Vagina (tissue), 2 donors: ENCODE measurements at regions not wholly inside any gene's neighbourhood (a gene's known extent, or its start where the extent isn't known, plus 50 kb on each side); places are given as distances from the start of the nearest gene placed in this dataset.

ENCODE experiments used
- DNase-seq, 2 donors: peaks; one replicate each; pipeline ENCODE4 v3.0.0-alpha.2; 2017; ENCODE audit errors: extremely low spot score in 2 of 2
- H3K27ac ChIP-seq: fragments of 200-600 bp; sonication (generic); one replicate; pipeline ENCODE4 v1.5.1; 2019
- H3K27me3 ChIP-seq: fragments of 200-600 bp; sonication (generic); one replicate; pipeline ENCODE4 v1.5.1; 2019
- H3K36me3 ChIP-seq, 2 donors: fragments of 200-600 bp; sonication (generic); one replicate each; pipeline ENCODE4 v1.5.1; 2017 to 2019
- H3K4me1 ChIP-seq: fragments of 200-600 bp; sonication (generic); one replicate; pipeline ENCODE4 v1.5.1; 2019
- H3K4me3 ChIP-seq, 2 donors: fragments of 200-600 bp; sonication (generic); 1 replicate in 1 of 2; 2 replicates in 1 of 2; pipeline ENCODE4 v1.5.1; 2016 to 2019
- H3K9me3 ChIP-seq: fragments of 200-600 bp; sonication (generic); one replicate; pipeline ENCODE4 v1.5.1; 2019
- POLR2A ChIP-seq, 2 donors: fragments of 450-650 bp; IDR thresholded peaks; one replicate each; pipeline ENCODE4 v1.6.1; 2017; ENCODE audit warnings: antibody characterized with exemption in 2 of 2, mild to moderate bottlenecking in 2 of 2, moderate library complexity in 2 of 2
- POLR2AphosphoS5 ChIP-seq, 2 donors: sonication (generic); formaldehyde crosslinking; IDR thresholded peaks; one replicate each; pipeline ENCODE4 v1.9.0; 2017; ENCODE audit warnings: antibody characterized with exemption in 2 of 2, mild to moderate bottlenecking in 2 of 2, low read depth in 1 of 2; ENCODE audit not compliant: insufficient read depth in 1 of 2
- intact Hi-C: fragments of 100-400 bp; cut with DNase I; formaldehyde crosslinking; loops from one replicate; pipeline ENCODE4 v1.15.1; 2023
- TF ChIP-seq, protein P1 (sequence below), 3 experiments: fragments of 450-650 bp in 2 of 3; fragments of 200-600 bp in 1 of 3; sonication (generic) in 1 of 3; IDR thresholded peaks; one replicate each; pipeline ENCODE4 v1.5.1; 2017 to 2019; ENCODE audit warnings: antibody characterized with exemption in 3 of 3, mild to moderate bottlenecking in 2 of 3, moderate library complexity in 2 of 3

DNA sequence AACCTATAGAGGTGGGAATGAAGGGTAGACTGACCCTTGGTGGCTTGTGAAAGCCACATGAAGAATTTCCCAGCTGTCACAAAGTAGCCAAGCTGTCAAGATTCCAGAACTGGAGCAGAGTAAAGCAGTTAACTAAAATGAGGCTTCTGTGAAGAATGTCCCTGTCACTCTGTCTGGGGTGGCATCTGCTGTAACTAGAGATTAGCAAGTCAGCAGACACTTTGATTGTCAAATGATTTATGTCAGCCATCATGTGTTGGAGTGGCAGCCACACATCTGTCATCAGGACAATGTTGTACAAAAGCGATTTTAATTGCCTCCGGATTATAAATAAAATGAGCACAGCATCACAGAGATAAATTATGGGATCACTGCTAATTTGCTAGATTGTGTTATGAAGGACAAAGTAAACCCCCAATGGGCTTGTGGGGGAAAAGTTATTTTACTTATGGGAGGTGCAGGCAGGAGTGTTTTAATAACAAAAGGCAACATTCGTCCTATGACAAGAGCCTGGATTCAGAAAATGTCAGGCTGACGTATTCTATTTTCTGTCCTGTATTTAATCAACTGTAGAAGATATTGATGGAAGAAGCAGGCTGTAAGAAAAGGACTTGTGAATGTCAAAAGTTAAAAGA lies 270.9 kb downstream of the FAM181B start:
- Histone ChIP-seq H3K27ac (no peak overlapping the region), H3K36me3 (no peaks in the 10 kb centered on the region), H3K27me3 (no peaks in the 10 kb centered on the region), H3K4me3 (no peak overlapping the region), H3K9me3 (no peaks in the 10 kb centered on the region), H3K4me1 (no peaks in the 10 kb centered on the region)
- no peak for DNase-seq
- TF ChIP-seq POLR2A (IDR thresholded peaks at IDR 0.05) (no peak), POLR2AphosphoS5 (IDR thresholded peaks at IDR 0.05; ENCODE audit: insufficient read depth in 1 of 2, low read depth in 1 of 2) (no peak)
- TF ChIP-seq, protein P1, sequence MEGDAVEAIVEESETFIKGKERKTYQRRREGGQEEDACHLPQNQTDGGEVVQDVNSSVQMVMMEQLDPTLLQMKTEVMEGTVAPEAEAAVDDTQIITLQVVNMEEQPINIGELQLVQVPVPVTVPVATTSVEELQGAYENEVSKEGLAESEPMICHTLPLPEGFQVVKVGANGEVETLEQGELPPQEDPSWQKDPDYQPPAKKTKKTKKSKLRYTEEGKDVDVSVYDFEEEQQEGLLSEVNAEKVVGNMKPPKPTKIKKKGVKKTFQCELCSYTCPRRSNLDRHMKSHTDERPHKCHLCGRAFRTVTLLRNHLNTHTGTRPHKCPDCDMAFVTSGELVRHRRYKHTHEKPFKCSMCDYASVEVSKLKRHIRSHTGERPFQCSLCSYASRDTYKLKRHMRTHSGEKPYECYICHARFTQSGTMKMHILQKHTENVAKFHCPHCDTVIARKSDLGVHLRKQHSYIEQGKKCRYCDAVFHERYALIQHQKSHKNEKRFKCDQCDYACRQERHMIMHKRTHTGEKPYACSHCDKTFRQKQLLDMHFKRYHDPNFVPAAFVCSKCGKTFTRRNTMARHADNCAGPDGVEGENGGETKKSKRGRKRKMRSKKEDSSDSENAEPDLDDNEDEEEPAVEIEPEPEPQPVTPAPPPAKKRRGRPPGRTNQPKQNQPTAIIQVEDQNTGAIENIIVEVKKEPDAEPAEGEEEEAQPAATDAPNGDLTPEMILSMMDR (IDR thresholded peaks at IDR 0.05): no peak
- intact Hi-C loops: no loop called here

DNA sequence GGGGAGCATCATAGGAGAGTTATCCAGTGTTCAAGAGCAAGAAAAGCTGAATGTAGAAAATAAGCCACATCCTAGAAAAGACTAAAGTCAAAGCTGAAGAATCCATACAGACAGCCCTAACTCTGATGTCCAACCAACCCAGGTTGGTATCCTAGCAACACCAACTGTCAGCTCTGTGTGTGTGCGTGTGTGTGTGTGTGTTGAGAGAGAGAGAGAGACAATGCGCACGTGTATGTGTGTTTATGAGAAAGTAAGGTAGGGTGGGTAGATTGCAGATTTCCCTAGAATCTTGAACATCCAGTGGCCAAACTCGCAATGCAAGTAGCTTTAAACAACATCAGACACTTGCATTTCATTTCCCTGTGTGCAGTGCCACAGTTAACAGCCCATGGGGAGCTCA lies 274.9 kb downstream of the FAM181B start:
- Histone ChIP-seq H3K27ac (no peak overlapping the region), H3K4me1 (no peaks in the 10 kb centered on the region), H3K4me3 (no peak overlapping the region), H3K36me3 (no peaks in the 10 kb centered on the region), H3K27me3 (no peaks in the 10 kb centered on the region), H3K9me3 (no peaks in the 10 kb centered on the region)
- intact Hi-C loops: no loop called here
- no peak for DNase-seq
- TF ChIP-seq, protein P1 (IDR thresholded peaks at IDR 0.05): no peak
- TF ChIP-seq POLR2A (IDR thresholded peaks at IDR 0.05) (no peak), POLR2AphosphoS5 (IDR thresholded peaks at IDR 0.05; ENCODE audit: insufficient read depth in 1 of 2, low read depth in 1 of 2) (no peak)

DNA sequence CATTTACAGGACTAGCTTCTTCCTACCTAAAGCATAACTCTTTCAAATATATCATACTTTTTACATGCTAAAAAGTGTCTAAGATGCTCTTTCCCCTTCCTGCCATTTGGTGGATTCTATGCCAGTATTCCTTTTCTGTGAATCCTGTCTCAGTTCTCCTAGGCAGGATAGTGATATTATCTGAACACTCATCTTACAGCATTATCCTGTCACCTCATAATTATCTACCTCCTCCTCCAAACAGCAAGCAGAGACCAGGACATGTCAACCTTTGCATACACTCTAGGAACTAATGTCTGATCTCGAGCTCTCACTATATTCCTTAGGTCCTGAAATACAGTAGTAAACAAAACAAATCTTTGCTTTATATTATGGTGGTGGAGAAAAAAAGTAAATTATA lies 275.5 kb downstream of the FAM181B start:
- no peak for DNase-seq
- no peak overlapping the region for H3K4me3 ChIP-seq
- H3K4me1 ChIP-seq: no peaks in the 10 kb centered on the region
- no peaks in the 10 kb centered on the region for H3K9me3 ChIP-seq
- H3K36me3 ChIP-seq: no peaks in the 10 kb centered on the region
- no peaks in the 10 kb centered on the region for H3K27me3 ChIP-seq
- TF ChIP-seq POLR2A (IDR thresholded peaks at IDR 0.05): no peak
- TF ChIP-seq POLR2AphosphoS5 (IDR thresholded peaks at IDR 0.05; ENCODE audit: insufficient read depth in 1 of 2, low read depth in 1 of 2): no peak
- H3K27ac ChIP-seq: no peak overlapping the region
- intact Hi-C loops: no loop called here

DNA sequence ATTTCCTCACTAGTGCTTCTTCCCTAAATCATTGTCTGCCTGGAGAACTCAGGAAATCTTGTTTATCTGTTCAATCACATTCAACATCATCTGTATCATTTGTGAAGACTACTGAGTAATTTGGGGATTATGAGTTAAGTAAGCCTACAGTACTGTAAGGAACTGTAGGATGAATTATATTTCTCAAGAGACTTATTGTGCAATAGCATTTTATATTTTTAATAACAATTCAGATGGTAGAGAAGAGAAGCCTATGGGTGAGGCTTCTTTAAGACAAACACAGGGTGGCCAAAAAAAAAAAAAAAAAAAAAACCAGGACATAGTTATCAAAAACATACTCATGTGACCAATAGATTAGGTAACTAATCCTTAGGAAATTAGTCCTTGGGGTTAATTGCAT lies 282.7 kb downstream of the FAM181B start:
- intact Hi-C loops: no loop called here
- Histone ChIP-seq H3K4me1 (no peaks in the 10 kb centered on the region), H3K9me3 (no peaks in the 10 kb centered on the region), H3K36me3 (no peaks in the 10 kb centered on the region), H3K4me3 (no peak overlapping the region), H3K27me3 (no peaks in the 10 kb centered on the region), H3K27ac (no peak overlapping the region)
- no peak for TF ChIP-seq POLR2AphosphoS5 (IDR thresholded peaks at IDR 0.05; ENCODE audit: insufficient read depth in 1 of 2, low read depth in 1 of 2)
- TF ChIP-seq, protein P1 (IDR thresholded peaks at IDR 0.05): no peak
- no peak for TF ChIP-seq POLR2A (IDR thresholded peaks at IDR 0.05)
- DNase-seq: no peak

DNA sequence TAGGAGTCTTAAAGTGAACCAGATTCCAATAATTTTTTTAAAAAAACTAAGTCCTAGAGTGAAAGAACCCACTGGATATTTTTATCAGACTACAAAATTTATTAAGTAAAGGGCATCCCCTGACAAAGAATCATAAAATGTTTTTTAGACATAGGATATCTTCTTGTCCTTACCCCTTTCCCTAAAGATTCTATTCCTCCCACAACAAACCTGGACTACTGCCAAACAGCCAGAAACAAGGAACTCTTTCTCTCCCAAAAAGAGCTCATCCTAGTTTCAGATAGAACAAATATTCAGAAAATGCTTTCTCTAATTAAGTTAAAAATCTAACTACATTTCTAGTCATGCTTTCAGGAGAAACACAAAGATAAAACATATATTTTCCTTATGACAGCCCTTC lies 327.1 kb downstream of the FAM181B start:
- Histone ChIP-seq H3K9me3 (no peaks in the 10 kb centered on the region), H3K36me3 (no peaks in the 10 kb centered on the region), H3K4me1 (no peaks in the 10 kb centered on the region), H3K4me3 (no peak overlapping the region), H3K27me3 (no peaks in the 10 kb centered on the region), H3K27ac (no peak overlapping the region)
- TF ChIP-seq, protein P1 (IDR thresholded peaks at IDR 0.05): no peak
- TF ChIP-seq POLR2A (IDR thresholded peaks at IDR 0.05) (no peak), POLR2AphosphoS5 (IDR thresholded peaks at IDR 0.05; ENCODE audit: insufficient read depth in 1 of 2, low read depth in 1 of 2) (no peak)
- intact Hi-C loops: no loop called here
- DNase-seq: no peak
